Spleen (tissue), 11 donors: ENCODE measurements at regions not wholly inside any gene's neighbourhood (a gene's known extent, or its start where the extent isn't known, plus 50 kb on each side); places are given as distances from the start of the nearest gene placed in this dataset.

Experiments
- DNase-seq: peaks from one replicate; pipeline ENCODE4 v3.0.0-alpha.2; 2020
- H3K27ac ChIP-seq, 8 donors: fragments of 200-600 bp; sonication (generic) in 7 of 8; 1 replicate in 4 of 8; 2 replicates in 4 of 8; pipeline versions ENCODE4 v1.5.0 to v1.8.0; 2016 to 2021; ENCODE audit warnings: inconsistent platforms in 4 of 8, mild to moderate bottlenecking in 4 of 8, moderate library complexity in 1 of 8
- H3K27me3 ChIP-seq, 7 donors: fragments of 200-600 bp; sonication (generic) in 6 of 7; replicated peaks in 1 of 7; 1 replicate in 4 of 7; 2 replicates in 3 of 7; pipeline versions ENCODE4 v1.5.0 to v1.8.0; 2016 to 2021; ENCODE audit warnings: inconsistent platforms in 3 of 7, mild to moderate bottlenecking in 1 of 7
- H3K36me3 ChIP-seq, 6 donors: fragments of 200-600 bp; sonication (generic) in 5 of 6; 1 replicate in 4 of 6; 2 replicates in 2 of 6; pipeline versions ENCODE4 v1.5.0 to v1.8.0; 2016 to 2021; ENCODE audit warnings: inconsistent platforms in 2 of 6
- H3K4me1 ChIP-seq, 6 donors: fragments of 200-600 bp; sonication (generic) in 5 of 6; 1 replicate in 3 of 6; 2 replicates in 3 of 6; pipeline versions ENCODE4 v1.5.0 to v1.8.0; 2016 to 2021; ENCODE audit warnings: inconsistent platforms in 3 of 6
- H3K4me3 ChIP-seq, 8 donors: fragments of 200-600 bp; sonication (generic) in 7 of 8; 1 replicate in 4 of 8; 2 replicates in 4 of 8; pipeline versions ENCODE4 v1.5.0 to v1.8.0; 2016 to 2021; ENCODE audit warnings: inconsistent platforms in 4 of 8, mild to moderate bottlenecking in 4 of 8, moderate library complexity in 2 of 8
- H3K9me3 ChIP-seq, 8 donors: fragments of 200-600 bp; sonication (generic) in 7 of 8; 1 replicate in 4 of 8; 2 replicates in 4 of 8; pipeline versions ENCODE4 v1.5.0 to v1.8.0; 2016 to 2021; ENCODE audit warnings: inconsistent platforms in 4 of 8
- CTCF ChIP-seq, 11 experiments: fragments of 200-600 bp in 7 of 11; fragments of 450-650 bp in 4 of 11; sonication (generic) in 4 of 11; IDR thresholded peaks in 8 of 11; conservative IDR thresholded peaks in 3 of 11; 1 replicate in 7 of 11; 2 replicates in 4 of 11; pipeline versions ENCODE4 v1.4.0 to v1.8.0; 2016 to 2021; ENCODE audit warnings: antibody characterized with exemption in 11 of 11, inconsistent platforms in 4 of 11, mild to moderate bottlenecking in 1 of 11
- POLR2A ChIP-seq, 3 donors: fragments of 450-650 bp; IDR thresholded peaks; one replicate each; pipeline ENCODE4 v1.5.1; 2017; ENCODE audit warnings: antibody characterized with exemption in 3 of 3, mild to moderate bottlenecking in 1 of 3
- POLR2AphosphoS5 ChIP-seq, 3 donors: sonication (generic); formaldehyde crosslinking; IDR thresholded peaks; one replicate each; pipeline ENCODE4 v1.5.1; 2017; ENCODE audit warnings: antibody characterized with exemption in 3 of 3
- WGBS, 5 donors: extraction: QIAGEN DNeasy Blood & Tissue Kit in 3 of 5; methylation state at CpG; one replicate each; pipeline versions ENCODE4 v1.1.5 to v1.1.7; 2013 to 2018; 5-methylcytosine and 5-hydroxymethylcytosine counted together
- intact Hi-C: fragments of 100-400 bp; cut with DNase I; formaldehyde crosslinking; loops from one replicate; pipeline ENCODE4 v1.15.0; 2023; ENCODE audit warnings: low total_unique reads
- donor health status: healthy with polysubstance abuse.
- donor health status: DM: no; HTN: no; CAD: no; lungs with moderate emphysema.
- donor health status: DM: no; HTN: no; CAD: no.
- donor health status: Bipolar disorder and iron deficiency.
- donor health status: healthy.
- donor health status: DM: no; HTN: no; CAD: no.
- donor health status: DM: yes; HTN: yes; CAD: no.

GRCh38 chr2:181766129-181766528 lies 85.8 kb upstream of the NEUROD1 start:
- Histone ChIP-seq H3K27ac (no peak overlapping the region), H3K27me3 (no peaks in the 10 kb centered on the region), H3K9me3 (no peaks in the 10 kb centered on the region), H3K36me3 (no peaks in the 10 kb centered on the region), H3K4me3 (no peak overlapping the region), H3K4me1 (no peaks in the 10 kb centered on the region)
- intact Hi-C loops: no loop called here
- no peak for DNase-seq
- TF ChIP-seq POLR2AphosphoS5 (IDR thresholded peaks at IDR 0.05) (no peak), CTCF (IDR thresholded peaks at IDR 0.05 in 8 of 11, conservative IDR thresholded peaks at IDR 0.05 in 3 of 11) (no peak)

DNA sequence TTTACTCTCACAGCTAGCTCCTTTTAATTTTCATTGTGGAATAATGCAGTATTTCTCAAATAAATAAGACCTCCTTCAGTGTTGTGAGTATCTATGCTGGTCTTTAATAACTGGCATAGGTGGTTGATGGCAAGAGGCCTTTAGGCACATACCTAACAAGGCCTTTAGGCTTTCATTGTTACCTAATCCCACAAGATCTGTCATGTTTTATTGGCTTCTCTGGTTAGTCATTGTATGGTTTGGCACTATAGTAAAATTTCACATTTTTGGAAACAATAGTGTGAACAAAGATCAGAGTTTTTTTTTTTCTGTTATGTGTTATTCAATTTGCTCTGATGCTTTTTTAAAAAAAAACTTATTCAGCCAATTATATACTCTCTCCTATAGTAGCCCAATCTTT lies 89.8 kb upstream of the NEUROD1 start:
- Histone ChIP-seq H3K4me3 (no peak overlapping the region), H3K27me3 (no peaks in the 10 kb centered on the region), H3K9me3 (no peaks in the 10 kb centered on the region), H3K36me3 (no peaks in the 10 kb centered on the region), H3K4me1 (no peaks in the 10 kb centered on the region), H3K27ac (no peak overlapping the region)
- intact Hi-C loops: no loop called here
- TF ChIP-seq POLR2A (IDR thresholded peaks at IDR 0.05) (no peak), POLR2AphosphoS5 (IDR thresholded peaks at IDR 0.05) (no peak), CTCF (IDR thresholded peaks at IDR 0.05 in 8 of 11, conservative IDR thresholded peaks at IDR 0.05 in 3 of 11) (no peak)
- DNase-seq: no peak

- H3K4me1 ChIP-seq: peaks cover 0 to 6% (median 0%) of the 10 kb centered on the region in 6 donors
- no peak for TF ChIP-seq POLR2AphosphoS5 (IDR thresholded peaks at IDR 0.05)
- 81 to 95% (median 86%) methylated on average over 2 of the region's 2 CpGs for WGBS, 5 donors
Measured at GRCh38 chr2:181771356-181771755, 91.0 kb upstream of the NEUROD1 start.

DNA sequence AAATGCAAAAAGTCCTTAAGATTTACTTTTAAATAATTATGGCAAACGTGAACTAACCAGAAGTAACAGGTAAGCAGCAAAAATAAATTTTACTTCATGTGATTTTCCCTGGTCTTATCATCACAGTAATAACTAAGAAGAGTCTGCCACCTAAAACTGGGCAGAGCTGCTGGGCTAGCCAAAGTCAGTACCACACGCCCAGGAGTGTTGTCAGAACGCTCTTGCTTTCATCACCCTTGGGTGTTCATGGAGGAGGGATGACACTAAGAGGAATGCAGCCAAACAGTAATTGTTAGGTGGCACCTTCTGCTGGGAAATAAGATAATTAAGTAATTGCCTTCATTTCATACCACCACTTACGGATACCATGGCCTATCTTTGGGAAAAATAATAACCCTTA lies 92.0 kb upstream of the NEUROD1 start:
- Histone ChIP-seq H3K27me3 (no peaks in the 10 kb centered on the region), H3K27ac (no peak overlapping the region), H3K4me3 (no peak overlapping the region), H3K4me1 (peaks cover 0 to 6% (median 0%) of the 10 kb centered on the region in 6 donors), H3K36me3 (no peaks in the 10 kb centered on the region), H3K9me3 (no peaks in the 10 kb centered on the region)
- DNase-seq: no peak
- 87 to 92% (median 90%) methylated on average over 4 of the region's 4 CpGs for WGBS, 5 donors
- intact Hi-C loops: no loop called here
- TF ChIP-seq POLR2AphosphoS5 (IDR thresholded peaks at IDR 0.05): no peak
- TF ChIP-seq POLR2A (IDR thresholded peaks at IDR 0.05): no peak
- TF ChIP-seq CTCF (IDR thresholded peaks at IDR 0.05 in 8 of 11, conservative IDR thresholded peaks at IDR 0.05 in 3 of 11): no peak

More at GRCh38 chr2:181771356-181771755, 91.0 kb upstream of the NEUROD1 start:
- Histone ChIP-seq H3K4me3 (no peak overlapping the region), H3K27me3 (no peaks in the 10 kb centered on the region), H3K9me3 (no peaks in the 10 kb centered on the region), H3K36me3 (no peaks in the 10 kb centered on the region), H3K27ac (no peak overlapping the region)
- intact Hi-C loops: no loop called here
- no peak for DNase-seq

GRCh38 chr2:181772777-181773176 lies 92.5 kb upstream of the NEUROD1 start:
- Histone ChIP-seq H3K9me3 (no peaks in the 10 kb centered on the region), H3K4me1 (peaks cover 0 to 6% (median 0%) of the 10 kb centered on the region in 6 donors), H3K36me3 (no peaks in the 10 kb centered on the region), H3K27me3 (no peaks in the 10 kb centered on the region), H3K4me3 (no peak overlapping the region), H3K27ac (no peak overlapping the region)
- TF ChIP-seq CTCF (IDR thresholded peaks at IDR 0.05 in 8 of 11, conservative IDR thresholded peaks at IDR 0.05 in 3 of 11) (no peak), POLR2A (IDR thresholded peaks at IDR 0.05) (no peak), POLR2AphosphoS5 (IDR thresholded peaks at IDR 0.05) (no peak)
- WGBS, 5 donors: 69 to 88% (median 74%) methylated on average over 1 of the region's 1 CpG
- intact Hi-C loops: no loop called here
- no peak for DNase-seq
